SK-N-SH (cell line): ENCODE measurements at regions not wholly inside any gene's neighbourhood (a gene's known extent, or its start where the extent isn't known, plus 50 kb on each side); places are given as distances from the start of the nearest gene placed in this dataset.

Experiments used
- CTCF ChIA-PET: fragments of 300-600, 350-600 bp; formaldehyde crosslinking; extraction: SDS; loops from one replicate; lab custom pipeline; 2021; lab: Yijun Ruan, JAX
- POLR2A ChIA-PET: fragments of 350-600 bp; sonication (Branson Sonifier 250); formaldehyde crosslinking; extraction: SDS; loops from one replicate; lab custom pipeline; 2020; ENCODE audit warnings: antibody characterized with exemption, inconsistent platforms; lab: Yijun Ruan, JAX
- DNase-seq: peaks from one replicate; pipeline ENCODE4 v3.0.0; 2012
- H2AFZ ChIP-seq: fragments of 200-600 bp; sonication (generic); 2 replicates; pipeline ENCODE4 v1.8.1; 2016; ENCODE audit warnings: antibody characterized with exemption, mild to moderate bottlenecking, low read depth
- H3F3A ChIP-seq: fragments of 200-600 bp; sonication (generic); replicated peaks from 2 replicates; pipeline ENCODE3; 2016; ENCODE audit warnings: antibody characterized with exemption, mild to moderate bottlenecking; ENCODE audit not compliant: insufficient read depth
- H3K27ac ChIP-seq, 2 experiments: fragments of 200-500 bp in 1 of 2; fragments of 200-600 bp in 1 of 2; sonication (Bioruptor generic) in 1 of 2; sonication (generic), shearing (Covaris generic) in 1 of 2; 2 replicates each; pipeline versions ENCODE4 v1.5.1 to v1.6.1; 2014 to 2016; ENCODE audit warnings: low read depth in 2 of 2, inconsistent platforms in 1 of 2, low read length in 1 of 2, mild to moderate bottlenecking in 1 of 2, mixed read lengths in 1 of 2
- H3K27me3 ChIP-seq: fragments of 200-600 bp; sonication (generic), shearing (Covaris generic); 2 replicates; pipeline ENCODE4 v1.6.1; 2016; ENCODE audit warnings: mixed run types; ENCODE audit not compliant: insufficient read depth
- H3K36me3 ChIP-seq, 2 experiments: fragments of 200-500 bp in 1 of 2; fragments of 200-600 bp in 1 of 2; sonication (Bioruptor generic) in 1 of 2; sonication (generic) in 1 of 2; replicated peaks in 1 of 2; 2 replicates each; pipeline versions ENCODE3 to v1.5.1; 2014 to 2016; ENCODE audit warnings: low read length in 1 of 2, mild to moderate bottlenecking in 1 of 2; ENCODE audit not compliant: insufficient read depth in 2 of 2, control insufficient read depth in 1 of 2
- H3K4me1 ChIP-seq, 2 experiments: fragments of 200-500 bp in 1 of 2; fragments of 200-600 bp in 1 of 2; sonication (Bioruptor generic) in 1 of 2; sonication (generic), shearing (Covaris generic) in 1 of 2; 2 replicates each; pipeline versions ENCODE4 v1.5.1 to v1.6.1; 2014 to 2016; ENCODE audit warnings: low read depth in 1 of 2, low read length in 1 of 2, mixed run types in 1 of 2; ENCODE audit not compliant: insufficient read depth in 2 of 2, control insufficient read depth in 1 of 2
- H3K4me2 ChIP-seq: fragments of 200-600 bp; sonication (generic), shearing (Covaris generic); 2 replicates; pipeline ENCODE4 v1.6.1; 2017; ENCODE audit warnings: mixed run types
- H3K4me3 ChIP-seq, 2 experiments: fragments of 200-500 bp in 1 of 2; fragments of 200-600 bp in 1 of 2; sonication (Bioruptor generic) in 1 of 2; sonication (generic), shearing (Covaris generic) in 1 of 2; 2 replicates each; pipeline versions ENCODE4 v1.5.1 to v1.8.1; 2014 to 2016; ENCODE audit warnings: low read depth in 2 of 2, inconsistent platforms in 1 of 2, low read length in 1 of 2, mild to moderate bottlenecking in 1 of 2, mixed read lengths in 1 of 2, moderate library complexity in 1 of 2
- H3K79me2 ChIP-seq: fragments of 200-600 bp; sonication (generic); 2 replicates; pipeline ENCODE4 v1.8.1; 2017; ENCODE audit warnings: mild to moderate bottlenecking; ENCODE audit not compliant: insufficient read depth
- H3K9ac ChIP-seq: fragments of 200-600 bp; sonication (generic); 2 replicates; pipeline ENCODE4 v1.6.1; 2017; ENCODE audit warnings: mixed run types
- H3K9me2 ChIP-seq: fragments of 200-600 bp; sonication (generic); 2 replicates; pipeline ENCODE4 v1.6.1; 2017; ENCODE audit warnings: mixed run types
- H3K9me3 ChIP-seq: fragments of 200-600 bp; sonication (generic); 2 replicates; pipeline ENCODE4 v1.6.1; 2017; ENCODE audit warnings: mixed run types, mild to moderate bottlenecking, moderate library complexity
- H4K20me1 ChIP-seq: fragments of 200-600 bp; sonication (generic); 2 replicates; pipeline ENCODE4 v1.6.1; 2017; ENCODE audit warnings: mild to moderate bottlenecking, mixed run types; ENCODE audit not compliant: insufficient read depth
- CHD2 ChIP-seq: fragments of 150-350 bp; IDR thresholded peaks from 2 replicates; pipeline ENCODE4 v1.6.1; 2018; ENCODE audit warnings: low read length; ENCODE audit not compliant: partially characterized antibody
- FOSL2 ChIP-seq: IDR thresholded peaks from 2 replicates; pipeline ENCODE4 v1.4.0; 2012; ENCODE audit warnings: low read depth, mild to moderate bottlenecking, moderate library complexity, borderline replicate concordance
- FOXJ3 ChIP-seq: sonication (generic); formaldehyde crosslinking; IDR thresholded peaks from 2 replicates; pipeline ENCODE4 v1.5.1; 2020; ENCODE audit warnings: mild to moderate bottlenecking, missing genetic modification reagents
- FOXM1 ChIP-seq: IDR thresholded peaks from 2 replicates; pipeline ENCODE4 v1.4.0; 2012; ENCODE audit warnings: low read depth, mild to moderate bottlenecking
- MXI1 ChIP-seq: IDR thresholded peaks from 2 replicates; pipeline ENCODE4 v1.6.1; 2012; ENCODE audit warnings: mild to moderate bottlenecking, low read depth, low read length, improper control_type of control experiment
- NFIC ChIP-seq: IDR thresholded peaks from 2 replicates; pipeline ENCODE4 v1.4.0; 2012; ENCODE audit warnings: borderline replicate concordance
- RCOR1 ChIP-seq: fragments of 150-350 bp; IDR thresholded peaks from 2 replicates; pipeline ENCODE4 v1.6.1; 2017; ENCODE audit warnings: antibody characterized with exemption, low read length
- TEAD4 ChIP-seq: IDR thresholded peaks from 2 replicates; pipeline ENCODE4 v1.4.0; 2012; ENCODE audit warnings: mild to moderate bottlenecking, borderline replicate concordance; ENCODE audit not compliant: insufficient read depth
- ZBTB33 ChIP-seq: IDR thresholded peaks from 2 replicates; pipeline ENCODE4 v1.4.0; 2012; ENCODE audit warnings: low read depth, borderline replicate concordance
- WGBS: methylation state at CpG from one replicate; pipeline ENCODE4 v1.1.6; 2017; ENCODE audit warnings: low lambda C conversion rate; 5-methylcytosine and 5-hydroxymethylcytosine counted together
- TF ChIP-seq, protein P1 (sequence below): IDR thresholded peaks from 2 replicates; pipeline ENCODE4 v1.4.0; 2012; ENCODE audit warnings: low read depth

DNA sequence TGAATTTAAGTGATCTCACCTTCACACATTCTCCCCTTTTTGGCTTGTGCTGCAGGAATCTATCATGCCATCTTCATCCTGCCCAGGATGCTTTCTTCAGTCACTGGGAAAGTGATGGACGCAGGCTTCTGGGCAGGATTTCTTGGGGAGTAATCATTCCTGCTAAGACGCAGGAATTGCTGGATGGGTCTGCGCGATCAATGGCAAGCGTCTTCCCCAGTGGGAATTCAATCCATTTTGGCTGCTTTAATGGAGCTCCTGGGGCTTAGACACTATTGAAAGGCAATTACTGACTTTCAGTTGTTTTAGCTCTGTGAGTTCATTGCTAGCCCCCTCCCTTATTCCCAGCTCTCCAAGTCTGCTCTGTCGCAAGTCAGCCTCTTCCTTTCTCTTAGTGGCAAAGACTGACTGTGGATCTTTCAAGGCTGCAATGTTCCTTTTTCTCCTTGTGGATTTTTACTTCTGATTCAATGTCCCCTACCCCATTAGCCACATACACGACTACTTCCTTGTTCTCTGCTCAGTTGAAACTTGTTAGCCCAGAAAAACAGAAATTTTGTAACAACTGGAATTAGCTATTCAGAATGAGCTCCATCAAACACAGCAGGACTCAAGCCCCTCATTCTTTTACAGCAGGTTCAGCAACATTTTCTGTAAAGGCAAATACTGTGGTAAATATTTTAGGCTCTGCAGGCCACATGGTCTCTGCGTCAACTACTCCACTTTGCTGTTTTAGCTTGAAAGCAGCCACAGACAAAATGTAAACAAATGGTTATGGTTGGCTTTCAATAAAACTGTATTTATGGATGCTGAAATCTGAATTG is 154.9 kb downstream of the ASB9 start:
- no peak overlapping the region for H3K27ac ChIP-seq
- DNase-seq = no peak
- CTCF ChIA-PET = interaction anchor here (0.9 kb wide), 1 partner anchor 14 kb away, joined by 3 read pairs; no protein-coding TSS in a partner anchor
- POLR2A ChIA-PET = no interaction called here
- H3K27me3 ChIP-seq = no peaks in the 10 kb centered on the region
- H3K4me3 ChIP-seq = no peak overlapping the region
- TF ChIP-seq TEAD4 (no peak), RCOR1 (no peak), MXI1 (no peak), NFIC (no peak)
- H3K9me3 ChIP-seq = no peaks in the 10 kb centered on the region
- no peaks in the 10 kb centered on the region for H3K9me2 ChIP-seq
- no peaks in the 10 kb centered on the region for H3K79me2 ChIP-seq
- H3K4me1 ChIP-seq = no peaks in the 10 kb centered on the region
- H4K20me1 ChIP-seq = no peaks in the 10 kb centered on the region
- WGBS = 46% methylated on average over 8 of the region's 8 CpGs
- no peak overlapping the region for H3K9ac ChIP-seq
- H3F3A ChIP-seq = no peaks in the 10 kb centered on the region
- no peak overlapping the region for H2AFZ ChIP-seq
- no peak overlapping the region for H3K4me2 ChIP-seq
- H3K36me3 ChIP-seq = no peaks in the 10 kb centered on the region

DNA sequence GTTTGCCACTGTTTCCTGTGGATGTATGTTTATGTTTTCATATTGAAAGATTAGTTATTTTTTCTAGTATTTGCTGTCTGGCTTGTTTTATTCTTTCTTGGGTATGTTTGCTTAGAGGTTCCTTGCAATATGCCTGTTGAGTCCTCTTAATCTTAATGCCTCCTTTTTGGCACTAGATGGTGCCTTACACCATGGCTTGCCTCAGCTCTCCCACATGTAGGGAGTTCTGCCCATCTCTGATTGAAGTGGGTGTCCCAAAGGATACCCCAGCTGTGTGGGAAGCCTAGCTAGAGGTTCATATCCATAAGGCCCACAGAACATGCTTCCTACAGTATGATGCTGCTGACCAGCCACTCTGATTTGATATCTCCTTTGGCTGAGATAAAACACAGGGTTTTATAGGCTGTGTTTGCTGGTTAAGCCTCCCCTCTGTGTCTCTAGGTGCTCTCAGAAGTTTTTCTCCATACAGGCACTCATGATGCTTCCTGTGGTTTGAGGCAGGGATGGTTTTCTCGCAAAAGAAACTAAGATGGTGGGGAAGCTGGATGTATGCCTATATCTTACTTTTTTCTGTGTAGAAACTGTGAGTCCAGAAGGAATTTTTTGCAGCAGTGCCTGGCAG is 162.4 kb downstream of the ASB9 start:
- Histone ChIP-seq H3K4me2 (no peak overlapping the region), H3K4me3 (no peak overlapping the region), H3K27ac (no peak overlapping the region), H3K9me2 (no peaks in the 10 kb centered on the region), H3K36me3 (no peaks in the 10 kb centered on the region), H3F3A (no peaks in the 10 kb centered on the region), H3K27me3 (no peaks in the 10 kb centered on the region), H3K9ac (no peak overlapping the region)
- POLR2A ChIA-PET = no interaction called here
- TF ChIP-seq CHD2 (no peak), FOXJ3 (no peak), ZBTB33 (no peak), FOXM1 (no peak)
- TF ChIP-seq, all 33 proteins: peak for 0
- no peaks in the 10 kb centered on the region for H3K4me1 ChIP-seq
- no peaks in the 10 kb centered on the region for H3K9me3 ChIP-seq
- H4K20me1 ChIP-seq = no peaks in the 10 kb centered on the region
- WGBS = 19% methylated on average over 1 of the region's 1 CpG
- CTCF ChIA-PET = interaction anchor here (1.4 kb wide), 1 partner anchor 360 kb away, joined by 4 read pairs; no protein-coding TSS in a partner anchor
- H3K79me2 ChIP-seq = no peaks in the 10 kb centered on the region
- H2AFZ ChIP-seq = no peak overlapping the region
- no peak for DNase-seq

GRCh38 chrX:15098505-15098904 is 171.4 kb downstream of the ASB9 start:
- ChIA-PET POLR2A (no interaction called here), CTCF (no interaction called here)
- Histone ChIP-seq H2AFZ (no peak overlapping the region), H4K20me1 (no peaks in the 10 kb centered on the region), H3K79me2 (no peaks in the 10 kb centered on the region), H3K9me2 (no peaks in the 10 kb centered on the region), H3K4me2 (no peak overlapping the region), H3F3A (no peaks in the 10 kb centered on the region), H3K27me3 (no peaks in the 10 kb centered on the region), H3K4me3 (no peak overlapping the region), H3K9ac (no peak overlapping the region), H3K27ac (no peak overlapping the region), H3K4me1 (no peaks in the 10 kb centered on the region), H3K36me3 (no peaks in the 10 kb centered on the region), H3K9me3 (no peaks in the 10 kb centered on the region)
- DNase-seq = no peak
- WGBS = 19% methylated on average over 2 of the region's 2 CpGs
- TF ChIP-seq, protein P1, sequence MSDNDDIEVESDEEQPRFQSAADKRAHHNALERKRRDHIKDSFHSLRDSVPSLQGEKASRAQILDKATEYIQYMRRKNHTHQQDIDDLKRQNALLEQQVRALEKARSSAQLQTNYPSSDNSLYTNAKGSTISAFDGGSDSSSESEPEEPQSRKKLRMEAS = no peak
- TF ChIP-seq FOSL2 = no peak
- TF ChIP-seq, all 33 proteins: peak for 0
